ENCODE measurements at regions not wholly inside any gene's neighbourhood (a gene's known extent, or its start where the extent isn't known, plus 50 kb on each side); places are given as distances from the start of the nearest gene placed in this dataset.

DNA sequence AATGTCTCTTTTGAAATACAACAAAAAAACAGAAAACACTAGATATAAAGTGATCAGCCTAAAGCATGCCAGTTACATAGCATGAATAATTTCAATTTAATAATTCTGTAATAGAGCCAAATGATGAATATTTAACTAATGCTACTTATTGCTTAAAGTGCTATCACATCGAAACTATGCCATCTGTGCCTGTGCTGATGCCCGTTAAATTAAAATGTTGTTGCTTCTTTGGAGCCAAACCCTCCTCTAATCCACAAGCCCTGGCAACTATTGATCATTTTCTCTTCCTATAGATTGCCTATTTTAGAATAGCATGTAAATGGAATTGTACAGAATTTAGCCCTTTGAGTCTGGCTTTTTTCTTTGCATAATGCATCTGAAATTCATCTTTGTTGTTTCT is 356.2 kb downstream of the CHSY3 start:
- no peak for DNase-seq

GRCh38 chr5:130251931-130252330 is 347.7 kb downstream of the CHSY3 start:
- no peak for DNase-seq

DNA sequence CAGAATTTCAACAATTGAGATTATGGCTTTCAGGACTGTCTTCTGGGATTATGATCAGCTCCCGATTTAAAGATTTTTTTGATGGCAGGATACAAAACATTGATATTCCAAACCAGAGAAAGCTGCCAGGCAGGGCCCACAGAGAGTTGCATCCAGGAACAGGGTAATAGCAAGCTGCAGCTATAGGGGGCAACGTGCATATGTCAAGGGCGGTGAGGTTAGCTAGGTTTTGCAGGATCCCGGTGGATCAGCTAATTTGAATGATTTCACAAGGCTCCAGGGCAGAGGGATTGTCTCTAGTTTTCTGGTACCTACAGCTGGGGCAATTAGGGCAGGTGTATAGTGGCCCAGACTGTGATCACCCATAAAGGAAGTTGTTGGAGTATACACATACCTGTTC is 339.4 kb downstream of the CHSY3 start:
- DNase-seq: no peak

DNA sequence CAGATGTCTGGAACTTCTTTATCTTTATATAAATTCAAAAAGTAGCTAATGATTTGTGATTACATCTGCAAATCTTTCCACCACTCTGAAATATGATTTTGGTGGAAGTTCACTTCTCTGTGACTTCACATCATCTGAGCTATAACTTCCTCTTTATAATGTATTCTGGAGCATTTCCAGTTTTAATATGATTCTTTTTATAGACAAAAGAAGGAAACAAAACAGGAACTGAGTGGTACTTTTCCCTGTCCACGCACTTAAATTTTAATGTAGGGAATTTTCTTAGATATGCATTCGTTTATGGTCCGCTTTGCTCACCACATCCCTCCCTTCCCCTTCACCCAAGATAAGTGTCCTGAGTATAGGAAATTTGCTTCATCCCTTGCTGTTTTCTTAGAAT is 333.5 kb downstream of the CHSY3 start:
- no peak for DNase-seq
